Lower leg skin (tissue), 4 donors: ENCODE measurements at regions not wholly inside any gene's neighbourhood (a gene's known extent, or its start where the extent isn't known, plus 50 kb on each side); places are given as distances from the start of the nearest gene placed in this dataset.

Source experiments
- DNase-seq, 2 donors: peaks; one replicate each; pipeline ENCODE4 v3.0.0-alpha.2; 2019; ENCODE audit warnings: low spot score in 2 of 2
- H3K4me3 ChIP-seq: fragments of 200-600 bp; sonication (generic); 2 replicates; pipeline ENCODE4 v1.5.1; 2017; ENCODE audit warnings: mild to moderate bottlenecking, low read depth; ENCODE audit not compliant: poor library complexity, severe bottlenecking
- POLR2A ChIP-seq, 2 donors: fragments of 450-650 bp; IDR thresholded peaks; one replicate each; pipeline ENCODE4 v1.6.1; 2016 to 2017; ENCODE audit warnings: antibody characterized with exemption in 2 of 2, mild to moderate bottlenecking in 1 of 2, moderate library complexity in 1 of 2
- WGBS, 2 donors: methylation state at CpG; one replicate each; pipeline ENCODE4 v1.1.5; 2018; 5-methylcytosine and 5-hydroxymethylcytosine counted together
- intact Hi-C: fragments of 100-400 bp; cut with DNase I; formaldehyde crosslinking; loops from one replicate; pipeline ENCODE4 v1.15.0; 2023; ENCODE audit warnings: low total_unique reads
- TF ChIP-seq, protein P1 (sequence below), 3 donors: fragments of 450-650 bp; IDR thresholded peaks; one replicate each; pipeline ENCODE4 v1.5.1; 2016; ENCODE audit warnings: antibody characterized with exemption in 3 of 3, mild to moderate bottlenecking in 3 of 3, moderate library complexity in 2 of 3

DNA sequence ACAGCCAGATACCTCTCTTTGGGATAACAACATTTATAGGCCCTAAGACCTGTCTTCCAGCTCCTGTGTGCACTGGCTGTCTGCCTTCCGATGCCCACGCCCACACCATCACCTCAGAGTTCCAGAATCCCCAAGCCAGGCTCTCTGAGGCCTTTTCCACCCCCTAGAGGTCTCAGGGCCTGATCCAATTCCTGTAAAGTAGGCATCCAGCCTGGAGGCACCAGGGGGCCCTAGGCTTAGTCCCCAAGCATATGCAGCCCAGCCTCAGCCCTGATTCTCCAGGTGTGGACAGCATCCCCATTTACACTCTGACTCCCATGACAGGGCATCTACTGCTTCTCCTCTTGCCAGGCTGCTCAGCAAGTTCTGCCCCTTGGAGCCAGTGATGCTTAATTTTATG, 72.7 kb upstream of the CORO2B start:
- 94 to 100% methylated on average over 2 of the region's 2 CpGs for WGBS, 2 donors
- peak; percentile 8 to 46 for DNase-seq
- intact Hi-C loops = no loop called here
- no peak for TF ChIP-seq POLR2A (IDR thresholded peaks at IDR 0.05)
- TF ChIP-seq, protein P1, sequence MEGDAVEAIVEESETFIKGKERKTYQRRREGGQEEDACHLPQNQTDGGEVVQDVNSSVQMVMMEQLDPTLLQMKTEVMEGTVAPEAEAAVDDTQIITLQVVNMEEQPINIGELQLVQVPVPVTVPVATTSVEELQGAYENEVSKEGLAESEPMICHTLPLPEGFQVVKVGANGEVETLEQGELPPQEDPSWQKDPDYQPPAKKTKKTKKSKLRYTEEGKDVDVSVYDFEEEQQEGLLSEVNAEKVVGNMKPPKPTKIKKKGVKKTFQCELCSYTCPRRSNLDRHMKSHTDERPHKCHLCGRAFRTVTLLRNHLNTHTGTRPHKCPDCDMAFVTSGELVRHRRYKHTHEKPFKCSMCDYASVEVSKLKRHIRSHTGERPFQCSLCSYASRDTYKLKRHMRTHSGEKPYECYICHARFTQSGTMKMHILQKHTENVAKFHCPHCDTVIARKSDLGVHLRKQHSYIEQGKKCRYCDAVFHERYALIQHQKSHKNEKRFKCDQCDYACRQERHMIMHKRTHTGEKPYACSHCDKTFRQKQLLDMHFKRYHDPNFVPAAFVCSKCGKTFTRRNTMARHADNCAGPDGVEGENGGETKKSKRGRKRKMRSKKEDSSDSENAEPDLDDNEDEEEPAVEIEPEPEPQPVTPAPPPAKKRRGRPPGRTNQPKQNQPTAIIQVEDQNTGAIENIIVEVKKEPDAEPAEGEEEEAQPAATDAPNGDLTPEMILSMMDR (IDR thresholded peaks at IDR 0.05) = no peak
- H3K4me3 ChIP-seq = no peak overlapping the region

DNA sequence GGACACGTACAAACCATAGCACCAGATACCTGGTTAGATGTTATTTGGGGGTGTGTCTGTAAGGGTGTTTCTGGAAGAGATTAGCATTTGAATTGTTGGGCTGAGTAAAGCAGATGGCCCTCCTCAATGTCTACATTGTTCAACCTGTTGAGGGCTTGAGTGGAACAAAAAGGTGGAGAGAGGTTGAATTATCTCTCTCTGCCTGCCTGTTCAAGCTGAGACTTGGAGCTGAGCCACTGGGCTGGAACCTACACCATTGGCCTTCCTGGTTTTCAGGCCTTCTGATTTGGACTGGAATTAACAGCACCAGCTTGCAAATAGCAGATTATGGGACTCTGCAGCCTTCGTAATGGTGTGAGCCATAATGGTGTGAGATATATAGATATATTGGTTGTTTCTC, 71.3 kb upstream of the CORO2B start:
- intact Hi-C loops = no loop called here
- WGBS, 2 donors = 98% methylated on average over 2 of the region's 2 CpGs
- peak in 1 of 2 donors; percentile 48 for DNase-seq
- H3K4me3 ChIP-seq = no peak overlapping the region
- TF ChIP-seq POLR2A (IDR thresholded peaks at IDR 0.05) = no peak
- TF ChIP-seq, protein P1 (IDR thresholded peaks at IDR 0.05) = no peak

DNA sequence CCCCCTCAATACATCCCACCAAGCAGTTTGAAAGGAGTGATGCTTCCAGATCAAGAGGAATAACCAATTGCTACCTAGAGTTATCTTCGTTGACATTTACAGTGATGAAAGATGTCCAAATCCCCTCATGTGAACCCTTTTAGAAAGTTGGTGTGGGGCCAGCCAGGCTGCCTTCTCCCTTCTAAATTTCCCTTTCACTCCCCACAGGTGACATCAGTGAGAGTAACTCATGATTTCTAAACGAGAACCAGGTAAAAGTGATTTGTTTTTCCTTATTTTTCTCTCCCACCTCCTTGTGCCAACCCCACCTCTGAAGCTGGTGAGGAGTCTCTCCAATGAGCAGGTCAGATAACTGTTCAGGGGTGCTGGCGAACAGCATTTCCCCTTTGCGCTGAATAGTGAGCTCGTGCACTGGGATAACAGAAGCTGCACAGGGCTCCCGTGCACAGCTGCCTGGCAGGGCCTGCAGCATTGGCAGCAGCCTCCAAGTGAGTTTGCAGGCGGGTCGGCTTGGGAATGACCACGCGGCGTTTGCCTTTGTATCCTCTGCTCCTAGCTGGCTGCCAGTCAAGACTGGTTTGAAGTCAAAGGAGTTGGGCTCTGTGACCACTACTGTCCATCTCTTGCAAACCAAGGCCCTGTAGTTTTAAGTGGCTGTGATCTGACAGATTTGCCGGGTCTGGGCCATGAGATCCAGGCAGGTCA, 70.2 kb upstream of the CORO2B start:
- TF ChIP-seq, protein P1 (IDR thresholded peaks at IDR 0.05) = no peak
- TF ChIP-seq POLR2A (IDR thresholded peaks at IDR 0.05) = no peak
- peak; percentile 2 to 56 for DNase-seq
- intact Hi-C loops = no loop called here
- 73 to 79% methylated on average over 12 of the region's 12 CpGs for WGBS, 2 donors
- no peak overlapping the region for H3K4me3 ChIP-seq

DNA sequence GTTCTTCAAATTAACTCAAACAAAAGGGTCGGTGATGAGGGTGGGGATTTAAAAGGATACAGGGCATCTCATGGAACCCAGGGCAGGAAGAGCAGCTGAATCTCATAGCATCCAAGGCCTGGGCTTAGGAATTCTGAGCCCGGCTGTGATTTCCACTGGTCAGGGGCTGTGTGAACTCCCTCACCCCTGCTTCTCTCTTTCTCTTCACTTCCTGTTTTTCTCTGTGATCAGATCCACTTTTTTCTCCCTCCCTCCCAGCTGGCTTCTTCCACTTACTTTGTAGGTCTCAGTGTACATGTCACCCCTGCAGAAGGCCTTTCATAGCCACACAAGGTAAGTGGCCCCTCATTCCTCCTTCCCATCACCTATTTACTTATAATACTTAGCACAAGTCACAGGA, 68.2 kb upstream of the CORO2B start:
- no peak overlapping the region for H3K4me3 ChIP-seq
- intact Hi-C loops = no loop called here
- TF ChIP-seq, protein P1 (IDR thresholded peaks at IDR 0.05) = no peak
- 87 to 89% methylated on average over 2 of the region's 2 CpGs for WGBS, 2 donors
- DNase-seq = peak; percentile 2 to 42

DNA sequence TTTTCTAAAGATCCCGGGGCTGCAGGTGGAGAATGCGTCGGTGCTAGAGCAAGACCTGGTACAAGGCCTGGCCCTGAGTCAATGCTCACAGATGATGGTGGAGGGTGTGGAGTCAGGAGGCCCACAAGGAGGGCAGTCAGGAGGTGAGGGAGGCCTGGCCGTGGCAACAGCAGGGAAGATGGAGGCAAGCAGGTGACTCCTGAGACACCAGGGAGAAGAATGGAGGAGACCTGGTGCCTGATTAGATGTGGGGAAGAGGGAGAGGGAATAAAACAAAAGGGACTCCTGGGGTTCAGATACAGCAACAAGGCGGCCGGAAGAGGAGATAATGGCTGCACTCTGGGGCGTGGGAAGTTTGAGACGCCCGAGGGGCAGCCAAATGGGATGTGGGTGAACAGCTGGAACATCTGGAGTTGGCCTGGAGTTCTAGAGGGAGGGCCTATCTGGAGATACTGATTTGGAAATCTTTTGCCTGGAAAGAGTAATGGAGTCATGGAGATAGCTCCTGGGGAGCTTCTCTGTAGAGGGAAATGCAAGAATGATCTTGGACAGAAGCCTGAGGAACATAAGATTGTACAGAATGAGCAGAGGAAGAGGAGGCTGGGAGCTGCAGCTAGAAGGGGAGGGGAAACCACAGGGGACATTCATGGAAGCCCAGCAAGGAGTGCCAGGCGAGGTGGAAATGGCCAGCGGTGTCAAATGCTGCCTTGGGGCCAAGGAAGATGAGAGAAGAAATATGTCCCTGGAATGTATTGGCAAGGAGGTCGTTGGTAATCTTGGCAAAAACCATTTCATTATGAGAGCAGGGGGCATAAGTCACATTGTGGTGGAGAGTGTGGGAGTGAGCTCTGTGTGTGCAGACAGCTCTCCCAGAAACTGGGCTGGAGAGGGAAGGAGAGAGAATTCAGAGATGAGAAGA, 67.5 kb upstream of the CORO2B start:
- intact Hi-C loops = no loop called here
- TF ChIP-seq POLR2A (IDR thresholded peaks at IDR 0.05) = no peak
- TF ChIP-seq, protein P1 (IDR thresholded peaks at IDR 0.05) = no peak
- no peak overlapping the region for H3K4me3 ChIP-seq
- DNase-seq = peak; percentile 8 to 68
- 70 to 71% methylated on average over 12 of the region's 12 CpGs for WGBS, 2 donors
